ENCODE measurements at regions not wholly inside any gene's neighbourhood (a gene's known extent, or its start where the extent isn't known, plus 50 kb on each side); places are given as distances from the start of the nearest gene placed in this dataset.

- no peak overlapping the region for H3K4me3 Mint-ChIP-seq (ENCODE audit: low read depth, unreplicated experiment)
- CTCF ChIA-PET = no interaction called here
- BruUV-seq (replicated peaks) = no TSS peak
Measured at GRCh38 chr7:96424411-96424810, 102.5 kb upstream of the SLC25A13 start.

GRCh38 chr7:96422388-96422787 lies 100.5 kb upstream of the SLC25A13 start:
- CTCF ChIA-PET = no interaction called here
- no peak for DNase-seq
- H3K27me3 Mint-ChIP-seq (ENCODE audit: unreplicated experiment) = no peaks in the 10 kb centered on the region
- TF ChIP-seq CTCF (IDR thresholded peaks at IDR 0.05; ENCODE audit: unreplicated experiment) = no peak
- BruUV-seq (replicated peaks) = no TSS peak
- H3K36me3 Mint-ChIP-seq (ENCODE audit: insufficient read depth, unreplicated experiment) = no peaks in the 10 kb centered on the region
- no peak overlapping the region for H3K27ac Mint-ChIP-seq (ENCODE audit: unreplicated experiment)
- intact Hi-C loops (cut with micrococcal nuclease; ENCODE audit: unreplicated experiment) = no loop called here
- H3K4me1 Mint-ChIP-seq (ENCODE audit: low read depth, unreplicated experiment) = peaks cover 9% of the 10 kb centered on the region
- no peaks in the 10 kb centered on the region for H3K9me3 Mint-ChIP-seq (ENCODE audit: low read depth, unreplicated experiment)
- no peak overlapping the region for H3K4me3 Mint-ChIP-seq (ENCODE audit: low read depth, unreplicated experiment)

More at GRCh38 chr7:96424411-96424810, 102.5 kb upstream of the SLC25A13 start:
- intact Hi-C loops (cut with micrococcal nuclease; ENCODE audit: unreplicated experiment) = no loop called here
- Mint-ChIP-seq H3K27ac (ENCODE audit: unreplicated experiment) (no peak overlapping the region), H3K9me3 (ENCODE audit: low read depth, unreplicated experiment) (no peaks in the 10 kb centered on the region), H3K27me3 (ENCODE audit: unreplicated experiment) (no peaks in the 10 kb centered on the region), H3K36me3 (ENCODE audit: insufficient read depth, unreplicated experiment) (no peaks in the 10 kb centered on the region), H3K4me1 (ENCODE audit: low read depth, unreplicated experiment) (peaks cover 9% of the 10 kb centered on the region)
- no peak for TF ChIP-seq CTCF (IDR thresholded peaks at IDR 0.05; ENCODE audit: unreplicated experiment)
- DNase-seq = no peak

GRCh38 chr7:96418581-96418980 lies 96.7 kb upstream of the SLC25A13 start:
- H3K4me3 Mint-ChIP-seq (ENCODE audit: low read depth, unreplicated experiment) = no peak overlapping the region
- H3K27me3 Mint-ChIP-seq (ENCODE audit: unreplicated experiment) = no peaks in the 10 kb centered on the region
- BruUV-seq (replicated peaks) = no TSS peak
- TF ChIP-seq CTCF (IDR thresholded peaks at IDR 0.05; ENCODE audit: unreplicated experiment) = no peak
- CTCF ChIA-PET = no interaction called here
- no peak for DNase-seq
- H3K9me3 Mint-ChIP-seq (ENCODE audit: low read depth, unreplicated experiment) = no peaks in the 10 kb centered on the region
- H3K36me3 Mint-ChIP-seq (ENCODE audit: insufficient read depth, unreplicated experiment) = no peaks in the 10 kb centered on the region
- H3K27ac Mint-ChIP-seq (ENCODE audit: unreplicated experiment) = no peak overlapping the region
- peaks cover 11% of the 10 kb centered on the region for H3K4me1 Mint-ChIP-seq (ENCODE audit: low read depth, unreplicated experiment)
- intact Hi-C loops (cut with micrococcal nuclease; ENCODE audit: unreplicated experiment) = loop anchor here (10.0 kb wide), 3 partner anchors 126 to 344 kb away; partner anchors contain the start of gene SEM1

- no peaks in the 10 kb centered on the region for H3K27me3 Mint-ChIP-seq (ENCODE audit: unreplicated experiment)
- no peak overlapping the region for H3K27ac Mint-ChIP-seq (ENCODE audit: unreplicated experiment)
- CTCF ChIA-PET = no interaction called here
- DNase-seq = no peak
- H3K9me3 Mint-ChIP-seq (ENCODE audit: low read depth, unreplicated experiment) = no peaks in the 10 kb centered on the region
- TF ChIP-seq CTCF (IDR thresholded peaks at IDR 0.05; ENCODE audit: unreplicated experiment) = no peak
- intact Hi-C loops (cut with micrococcal nuclease; ENCODE audit: unreplicated experiment) = loop anchor here (10.0 kb wide), 3 partner anchors 127 to 343 kb away; partner anchors contain the start of gene SEM1
- no peaks in the 10 kb centered on the region for H3K36me3 Mint-ChIP-seq (ENCODE audit: insufficient read depth, unreplicated experiment)
- BruUV-seq (replicated peaks) = no TSS peak
- H3K4me1 Mint-ChIP-seq (ENCODE audit: low read depth, unreplicated experiment) = peaks cover 11% of the 10 kb centered on the region
- H3K4me3 Mint-ChIP-seq (ENCODE audit: low read depth, unreplicated experiment) = no peak overlapping the region
Measured at GRCh38 chr7:96417784-96418183, 95.9 kb upstream of the SLC25A13 start.

Data from Calu3 (cell line).